HG03571 (cell line): ENCODE measurements at regions not wholly inside any gene's neighbourhood (a gene's known extent, or its start where the extent isn't known, plus 50 kb on each side); places are given as distances from the start of the nearest gene placed in this dataset.

Experiments used
- ATAC-seq: cut with Tn5 transposase; IDR thresholded peaks from one replicate; pipeline ENCODE4 v1.9.1; 2021; ENCODE audit not compliant: unreplicated experiment

DNA sequence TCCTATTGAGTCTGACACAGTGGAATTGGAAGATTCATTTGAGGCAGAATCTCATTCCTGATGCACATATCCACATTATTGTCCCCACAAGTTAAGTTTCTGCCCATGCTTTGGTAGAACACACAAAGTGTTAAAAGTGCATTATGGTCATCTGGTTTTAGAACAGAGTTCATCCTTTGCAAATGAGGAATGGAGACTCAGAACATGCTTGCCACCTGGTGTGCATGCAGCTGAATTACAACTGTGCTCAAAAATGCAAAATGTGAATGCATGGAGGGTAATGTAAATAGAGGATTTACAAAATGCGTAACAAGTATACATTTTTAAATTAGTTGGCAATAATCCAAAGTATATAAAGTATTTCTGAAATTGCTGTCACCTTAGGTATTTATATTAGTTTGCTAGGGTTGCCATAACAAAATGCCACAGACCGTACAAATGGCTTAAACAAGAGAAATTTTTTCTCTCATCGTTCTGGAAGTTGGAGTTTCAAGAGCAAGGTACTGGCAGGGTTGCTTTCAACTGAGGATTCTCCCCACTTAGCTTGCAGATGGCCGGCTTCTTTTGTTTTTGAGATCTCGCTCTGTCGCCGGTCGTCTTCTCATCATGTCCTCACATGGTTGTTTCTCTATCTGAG lies 671.1 kb downstream of the TAF11L14 start:
- no peak for ATAC-seq

DNA sequence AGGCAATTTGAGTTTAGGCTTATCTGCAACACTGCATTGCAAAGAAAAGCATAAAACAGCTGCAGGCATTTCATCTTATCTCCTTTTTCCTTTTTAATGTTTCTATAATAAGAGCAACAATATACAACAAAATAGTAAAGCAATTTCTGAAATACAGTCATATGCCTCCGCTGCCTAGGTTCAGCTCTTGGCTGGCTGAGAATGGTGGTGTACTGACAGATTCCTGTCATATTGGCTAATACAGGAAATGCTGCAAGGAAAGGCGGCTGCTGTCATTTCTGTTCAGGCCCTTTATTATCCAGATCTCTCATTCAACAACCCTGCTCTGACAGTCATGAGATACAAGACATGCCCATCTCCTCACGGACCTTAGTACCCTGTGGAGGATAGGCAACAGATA lies 677.0 kb downstream of the TAF11L14 start:
- ATAC-seq = no peak

DNA sequence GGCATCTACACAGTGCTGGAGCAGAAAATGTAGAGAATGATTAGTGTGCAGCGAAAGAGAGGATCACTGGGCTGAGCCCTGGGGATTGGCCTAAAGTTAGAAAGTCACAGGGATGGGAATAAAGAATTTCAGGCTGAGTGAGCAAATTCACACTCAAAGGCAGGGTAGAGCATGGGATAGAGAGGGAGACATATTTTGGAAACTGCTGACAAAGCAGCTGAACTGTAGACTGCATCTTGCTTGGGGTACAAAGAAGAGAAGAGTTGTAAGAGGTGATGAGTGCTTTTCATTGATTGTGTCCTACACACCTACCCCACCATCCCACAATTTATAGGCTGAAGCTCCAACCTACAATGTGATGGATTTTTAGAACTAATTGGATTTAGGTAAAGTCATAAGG lies 677.8 kb downstream of the TAF11L14 start:
- ATAC-seq = no peak

DNA sequence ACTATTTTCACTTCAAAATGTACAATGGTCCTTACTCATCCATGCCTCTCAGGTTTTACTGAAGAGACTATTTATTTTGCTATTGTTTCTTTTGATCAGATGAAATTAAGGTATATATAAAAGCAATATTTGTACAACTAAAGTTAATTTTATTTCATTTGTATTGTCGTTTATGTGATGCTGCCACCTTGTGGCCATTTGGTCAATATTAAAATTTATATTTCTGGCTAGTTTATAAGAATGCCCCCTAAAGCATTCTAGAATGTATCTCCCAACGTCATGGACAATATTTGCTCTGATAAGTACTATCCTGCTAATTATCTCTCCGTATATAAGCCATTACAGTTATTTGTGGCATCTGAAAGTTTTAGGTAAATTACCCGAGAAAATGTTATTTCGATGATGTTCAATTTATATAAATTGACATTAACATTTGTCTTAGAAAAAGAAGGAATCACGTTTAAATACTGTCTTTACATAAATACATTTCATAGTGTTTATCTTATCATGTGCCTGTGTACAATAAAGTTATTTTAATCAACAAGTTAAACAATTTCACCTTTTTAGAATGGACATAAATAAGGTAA lies 680.0 kb downstream of the TAF11L14 start:
- ATAC-seq = no peak

DNA sequence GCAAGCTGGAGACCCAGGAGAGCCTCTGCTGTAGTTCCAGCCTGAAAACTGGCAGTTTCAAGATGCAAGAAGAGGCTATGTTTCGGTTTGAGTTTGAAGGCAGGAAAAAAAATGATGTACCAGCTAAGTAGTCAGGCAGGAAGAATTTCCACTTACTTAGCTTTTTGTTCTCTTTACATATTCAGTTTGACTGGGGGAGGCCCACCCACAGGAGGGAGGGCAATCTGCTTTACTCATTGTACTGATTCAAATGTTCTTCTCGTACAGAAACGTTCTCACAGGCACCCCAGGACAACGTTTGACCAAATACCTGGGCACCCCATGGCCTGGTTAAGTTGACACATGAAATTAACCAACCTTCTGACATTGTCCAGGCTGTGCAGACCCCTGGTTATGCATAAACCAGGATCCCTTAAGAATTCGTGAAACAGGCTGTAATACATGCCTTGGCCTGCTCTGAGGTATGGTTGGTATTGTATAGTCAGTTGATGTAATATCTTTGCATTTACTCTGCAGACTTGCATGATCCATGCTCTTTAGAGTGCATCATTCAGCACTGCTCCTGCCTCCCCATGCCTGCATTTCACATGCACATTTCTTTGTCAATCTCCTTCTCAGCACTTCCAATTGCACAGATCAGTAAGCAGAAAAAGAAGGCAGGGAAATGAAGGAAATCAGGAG lies 687.1 kb downstream of the TAF11L14 start:
- ATAC-seq = no peak

DNA sequence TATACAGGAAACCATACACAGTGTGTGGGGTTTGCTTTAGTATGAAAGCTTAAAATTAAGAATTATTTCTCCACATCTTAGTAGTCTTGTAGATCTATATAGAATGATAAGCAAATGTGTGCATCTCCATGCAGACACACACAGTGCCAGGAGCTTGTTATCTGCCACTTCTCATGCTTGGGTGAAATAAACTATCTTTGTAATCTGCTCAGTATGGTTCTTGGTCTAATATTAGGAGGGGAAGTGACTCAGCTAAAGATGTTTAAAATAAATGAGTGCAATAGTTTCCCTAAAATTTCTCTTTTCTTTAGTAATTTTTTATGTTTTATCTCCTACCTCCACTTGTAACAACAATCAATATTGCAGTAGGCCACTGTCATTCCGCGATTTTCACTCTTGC lies 689.6 kb downstream of the TAF11L14 start:
- ATAC-seq = no peak

DNA sequence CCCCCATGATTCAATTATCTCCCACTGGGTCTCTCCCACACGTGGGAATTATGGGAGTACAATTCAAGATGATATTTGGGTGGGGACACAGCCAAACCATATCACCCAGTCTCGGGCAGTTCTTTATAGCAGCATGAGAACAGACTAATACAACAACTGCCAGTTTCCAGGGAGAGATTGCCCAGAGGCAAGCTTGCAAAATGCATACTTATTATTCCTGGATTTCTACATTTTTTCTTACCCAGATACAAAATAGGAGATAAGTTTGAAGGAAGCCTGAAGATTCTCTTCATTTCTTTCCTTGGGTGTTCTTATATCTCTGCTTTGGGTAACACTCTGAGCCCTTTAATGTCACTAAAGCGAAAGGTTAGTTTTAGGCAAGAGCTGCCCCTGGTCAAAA lies 691.2 kb downstream of the TAF11L14 start:
- no peak for ATAC-seq

DNA sequence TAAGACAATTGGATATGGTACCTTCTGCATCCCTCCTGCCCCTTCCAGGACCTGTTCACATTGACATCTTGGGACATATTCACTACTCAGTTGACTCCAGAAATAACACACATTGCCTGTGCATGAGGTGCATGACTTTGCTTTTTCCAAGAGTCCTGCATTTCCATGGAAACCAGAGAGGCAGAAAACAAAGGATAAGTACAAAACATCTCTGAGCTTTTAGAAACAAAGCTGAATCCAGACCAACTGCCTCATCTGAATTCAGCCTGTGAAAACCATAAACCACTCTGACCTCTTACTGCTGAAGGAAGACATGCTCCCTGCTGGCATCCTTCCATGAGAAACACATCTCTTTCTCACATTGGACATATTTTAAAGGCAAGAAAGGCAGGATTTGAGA lies 695.1 kb downstream of the TAF11L14 start:
- no peak for ATAC-seq

DNA sequence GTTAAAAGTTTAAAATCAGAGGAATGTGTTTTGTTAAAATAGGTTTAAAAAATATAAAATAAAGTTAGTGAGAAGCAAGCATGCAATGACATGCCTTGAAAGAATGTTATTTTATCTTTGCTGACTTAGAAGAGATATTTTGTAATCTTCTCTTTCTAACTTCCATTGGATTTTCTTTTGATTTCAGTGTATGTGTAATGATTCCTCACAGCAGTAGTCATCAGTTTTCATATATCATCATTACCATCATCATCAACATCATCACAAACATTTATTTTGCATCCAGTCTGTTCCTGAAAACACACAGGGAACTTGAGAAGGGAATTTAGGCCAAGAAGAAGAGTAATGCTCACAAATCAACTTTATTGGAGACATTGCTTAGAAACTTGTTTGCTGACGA lies 699.6 kb downstream of the TAF11L14 start:
- no peak for ATAC-seq

DNA sequence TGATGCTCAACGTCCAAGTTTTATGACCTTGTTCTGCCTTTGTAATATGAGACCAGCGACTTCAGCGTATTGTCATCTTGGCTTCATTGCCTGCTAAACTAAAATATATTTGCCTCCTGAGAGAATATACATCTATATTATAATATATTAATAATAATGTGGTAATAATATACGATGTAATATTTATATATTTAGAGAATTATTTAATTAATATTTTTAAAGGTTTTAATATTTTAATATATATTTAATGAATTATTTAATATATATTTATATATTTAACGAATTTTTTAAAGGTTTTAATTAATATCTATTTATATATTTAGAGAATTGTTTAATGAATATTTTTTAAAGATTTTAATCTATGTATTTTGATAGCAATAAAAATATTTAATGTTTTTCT lies 700.7 kb downstream of the TAF11L14 start:
- ATAC-seq = no peak

DNA sequence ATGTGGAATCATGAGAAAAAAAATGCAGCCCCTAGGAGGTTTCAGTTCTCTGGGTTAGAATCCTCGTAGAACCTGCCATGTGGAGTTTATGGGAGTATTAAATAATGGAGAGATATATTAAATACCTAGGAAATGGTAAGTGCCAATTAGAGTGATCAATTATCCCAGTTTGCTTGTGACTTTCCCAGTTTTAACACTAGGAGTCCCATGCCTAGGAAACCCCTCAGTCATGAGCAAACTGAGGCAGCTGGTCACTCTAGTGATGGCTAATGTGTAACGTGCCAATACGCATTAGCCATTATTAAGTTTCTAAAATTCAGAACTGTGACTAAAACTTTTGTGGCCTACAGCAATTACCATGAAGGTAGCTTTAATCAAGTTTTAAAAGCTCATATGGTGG lies 720.6 kb downstream of the TAF11L14 start:
- no peak for ATAC-seq

DNA sequence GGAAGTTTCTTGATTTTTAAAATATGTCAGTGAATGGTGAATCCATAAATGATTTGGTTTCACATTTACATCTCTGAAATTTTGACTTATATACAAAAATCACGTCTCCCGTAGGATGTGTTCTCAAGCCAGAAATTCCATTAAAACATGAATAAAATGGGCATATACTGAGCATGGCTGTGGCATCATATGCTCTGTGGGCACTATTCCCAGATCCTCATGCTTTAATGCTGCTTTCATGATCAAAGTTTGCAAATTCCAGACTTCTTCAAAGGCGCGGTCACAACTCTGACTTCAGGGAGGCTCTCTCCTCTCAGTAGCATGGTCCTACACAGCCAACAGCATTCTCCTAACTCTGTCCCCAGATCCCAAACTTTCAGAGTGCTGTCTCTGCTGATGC lies 723.2 kb downstream of the TAF11L14 start:
- ATAC-seq = no peak

DNA sequence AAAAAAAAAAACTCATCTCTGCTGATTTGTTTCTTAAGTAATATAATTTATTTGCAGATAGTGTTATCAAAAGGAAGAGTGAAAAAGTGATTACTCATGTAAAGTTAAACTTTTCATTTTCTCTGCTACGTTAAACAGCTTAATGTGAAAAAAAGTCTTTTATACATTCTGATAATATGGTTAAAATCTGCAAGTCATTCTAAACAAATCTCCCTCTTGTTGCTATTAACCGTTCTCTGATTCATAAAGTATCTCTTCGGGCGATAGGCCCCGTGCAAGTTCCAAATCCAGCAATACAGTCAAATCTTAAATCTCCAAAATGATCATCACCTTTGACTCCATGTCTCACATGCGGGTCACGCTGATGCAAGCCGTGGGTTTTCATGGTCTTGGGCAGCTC lies 732.0 kb downstream of the TAF11L14 start:
- no peak for ATAC-seq

DNA sequence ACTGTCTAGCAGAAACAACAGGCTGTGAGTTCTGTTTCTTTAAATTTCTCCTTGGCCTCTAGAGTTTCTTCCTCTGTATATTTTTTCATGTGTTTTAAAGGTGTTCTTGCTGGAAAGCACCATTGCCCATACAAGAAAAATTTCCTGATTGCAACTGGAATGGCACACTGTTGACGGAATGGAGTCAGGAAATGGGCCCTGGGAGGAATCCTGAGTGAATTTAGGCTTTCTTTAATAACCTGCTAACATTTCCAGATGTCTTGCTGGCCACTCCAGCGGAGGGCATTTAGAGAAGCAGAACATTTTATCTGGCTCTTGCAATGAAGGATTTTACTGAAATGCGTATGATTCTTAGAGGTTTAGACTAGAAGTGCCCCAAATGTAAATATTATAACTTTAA lies 736.3 kb downstream of the TAF11L14 start:
- ATAC-seq = no peak

DNA sequence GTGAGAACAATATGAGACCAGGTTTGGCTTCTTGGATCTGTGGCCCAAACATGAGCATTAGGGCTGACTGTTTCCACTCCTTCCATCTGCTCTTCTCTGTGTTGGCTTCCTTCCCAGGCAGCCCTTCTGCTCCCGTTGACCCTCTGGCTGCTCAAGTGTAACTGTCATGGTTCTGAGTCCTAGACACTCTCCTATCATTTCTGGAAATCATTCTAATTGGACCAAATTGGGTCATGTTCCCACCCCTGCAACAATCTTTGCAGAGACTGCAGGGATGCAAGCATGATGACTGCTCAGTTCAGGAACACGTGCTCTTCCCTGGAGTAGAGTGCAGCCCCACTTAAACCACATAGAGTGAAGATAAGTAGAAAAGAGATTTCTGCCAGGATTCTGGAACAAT lies 741.4 kb downstream of the TAF11L14 start:
- no peak for ATAC-seq

DNA sequence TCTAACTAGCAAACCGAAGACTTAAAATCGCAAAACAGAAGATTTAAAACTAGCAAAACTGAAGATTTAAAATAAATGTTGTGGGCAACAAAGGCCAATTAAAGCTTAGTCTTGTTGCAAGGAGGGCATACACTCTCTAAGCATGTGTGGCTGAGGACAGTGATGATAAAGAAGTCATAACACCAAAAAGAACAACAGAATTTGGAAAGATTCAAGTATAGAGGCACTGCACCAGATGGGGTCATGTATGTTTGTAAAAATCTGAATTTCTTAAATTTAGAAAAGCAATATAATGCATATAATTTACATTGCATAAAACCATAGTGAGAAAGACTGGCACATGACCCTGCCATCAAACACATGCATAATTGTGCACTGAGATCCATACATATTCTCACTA lies 743.8 kb downstream of the TAF11L14 start:
- ATAC-seq = no peak

DNA sequence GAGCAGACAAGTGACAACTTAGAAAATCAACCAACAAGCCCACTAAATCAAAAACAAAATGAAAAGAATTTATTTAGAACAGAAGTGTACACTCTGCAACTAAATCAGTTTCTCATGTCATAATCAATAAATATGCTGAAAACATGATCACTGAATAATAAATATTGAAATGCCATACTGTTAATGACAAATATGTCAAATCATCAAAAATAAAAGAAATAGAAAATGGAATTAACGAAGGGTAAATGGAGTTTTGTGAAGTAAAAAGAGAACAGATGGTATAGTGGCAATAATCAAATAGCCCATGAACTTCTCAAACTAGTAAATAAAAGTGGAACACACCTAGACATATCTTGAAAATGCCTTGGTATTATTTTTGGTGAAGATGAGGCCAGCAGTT lies 744.9 kb downstream of the TAF11L14 start:
- ATAC-seq = no peak

DNA sequence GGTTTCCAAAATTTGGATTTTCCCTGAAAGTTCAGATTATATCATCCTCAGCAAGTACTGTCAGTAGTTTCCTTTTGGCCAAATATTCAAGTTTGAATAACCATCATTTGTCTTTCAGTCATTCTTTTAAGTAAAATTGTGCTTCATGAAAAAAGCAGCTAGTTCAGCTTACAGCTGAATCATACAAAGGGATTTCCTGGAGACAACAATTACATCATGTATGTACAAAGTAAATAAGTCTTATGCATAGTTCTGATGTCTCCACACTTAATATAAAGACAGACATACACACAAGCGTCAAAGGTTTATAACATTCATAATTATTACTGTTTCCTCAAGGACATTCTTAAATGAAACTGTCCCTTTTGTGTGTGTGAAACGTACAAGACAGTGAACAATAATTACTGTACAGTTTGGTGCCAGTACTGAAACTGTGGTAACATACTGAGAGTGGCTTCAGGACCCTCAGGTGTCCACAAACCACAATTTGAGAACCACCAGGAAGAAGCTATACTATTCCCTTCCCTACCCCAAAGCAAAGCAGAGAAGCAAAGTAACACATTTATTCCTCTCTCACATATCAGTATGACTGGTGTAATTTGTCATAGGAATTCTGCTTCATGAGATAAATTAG lies 746.6 kb downstream of the TAF11L14 start:
- no peak for ATAC-seq

DNA sequence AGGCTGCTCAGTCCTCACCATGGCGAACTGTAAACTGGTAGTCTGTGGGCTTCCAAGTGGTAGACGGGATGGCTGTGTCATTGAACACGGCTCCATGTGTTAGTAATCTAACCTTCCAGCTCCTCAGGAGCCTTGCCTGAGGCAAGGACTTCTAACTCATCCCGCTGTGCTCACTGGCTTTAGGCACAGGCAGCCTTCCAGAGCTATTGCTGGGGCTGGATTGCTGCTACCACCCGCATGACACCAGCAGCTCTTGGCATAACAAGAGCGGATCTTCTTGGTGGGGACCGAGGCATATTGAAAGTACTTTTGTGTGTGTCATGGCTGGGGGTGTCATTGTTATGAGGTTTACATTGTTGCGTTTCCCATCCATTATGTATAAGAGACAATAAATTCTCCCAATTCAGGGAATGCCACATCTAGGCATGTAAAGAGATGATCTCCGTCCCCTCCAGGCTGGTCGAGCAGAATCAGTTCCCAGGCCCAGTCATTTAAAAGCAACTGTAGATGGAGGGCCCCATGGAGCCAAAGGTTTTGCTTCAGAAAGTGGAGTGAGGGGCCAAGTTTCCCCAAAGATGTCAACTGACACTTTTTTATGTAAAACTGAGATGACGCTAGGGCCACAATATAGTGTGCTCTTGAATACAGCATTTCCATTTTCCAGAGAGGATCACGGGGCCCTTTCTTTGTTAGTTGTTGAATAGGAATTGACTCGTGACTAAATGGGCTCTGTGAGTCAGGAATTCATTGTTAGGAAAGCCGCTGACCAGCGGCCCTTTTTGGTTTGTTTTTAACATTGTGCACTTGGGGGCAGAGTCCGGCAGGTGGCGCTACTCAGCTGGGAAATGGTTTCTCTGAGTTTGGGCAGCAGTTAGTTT lies 759.5 kb downstream of the TAF11L14 start:
- peak; percentile 70 for ATAC-seq

DNA sequence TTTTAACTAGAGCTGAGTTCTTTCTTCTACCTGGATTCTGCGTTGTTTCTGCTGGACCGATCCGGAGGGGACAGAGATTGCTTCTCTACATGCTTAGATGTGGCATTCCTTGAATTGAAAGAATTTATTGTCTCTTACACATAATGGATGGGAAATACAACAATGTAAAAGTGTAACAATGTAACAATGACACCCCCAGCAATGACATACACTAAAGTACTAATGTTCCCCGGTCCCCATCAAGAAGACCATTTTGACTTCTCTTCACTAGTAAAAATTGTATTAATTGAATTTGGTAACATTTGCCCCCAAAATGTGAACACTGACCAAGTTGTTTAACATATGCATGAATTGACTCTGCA lies 760.2 kb downstream of the TAF11L14 start:
- ATAC-seq = no peak
